Fibroblast of lung (primary cell): ENCODE measurements at regions not wholly inside any gene's neighbourhood (a gene's known extent, or its start where the extent isn't known, plus 50 kb on each side); places are given as distances from the start of the nearest gene placed in this dataset.

Experiments
- DNase-seq, 2 donors: peaks; one replicate each; pipeline versions ENCODE4 v3.0.0 to v3.0.0-alpha.2; 2010; ENCODE audit warnings: low read depth in 2 of 2
- H2AFZ ChIP-seq: 2 replicates; pipeline ENCODE4 v1.5.1; 2012; ENCODE audit warnings: low read length, control low read depth, inconsistent platforms
- H3K27ac ChIP-seq: 2 replicates; pipeline ENCODE4 v1.5.1; 2011; ENCODE audit warnings: low read length, control low read depth; ENCODE audit not compliant: insufficient read depth
- H3K27me3 ChIP-seq: 2 replicates; pipeline ENCODE4 v1.5.1; 2011; ENCODE audit warnings: mild to moderate bottlenecking, low read length; ENCODE audit not compliant: control insufficient read depth, insufficient read depth
- H3K36me3 ChIP-seq: 2 replicates; pipeline ENCODE4 v1.5.1; 2011; ENCODE audit warnings: low read length; ENCODE audit not compliant: control insufficient read depth, insufficient read depth
- H3K4me1 ChIP-seq: 2 replicates; pipeline ENCODE4 v1.5.1; 2011; ENCODE audit warnings: low read length; ENCODE audit not compliant: control insufficient read depth, insufficient read depth; ENCODE audit errors: extremely low read depth
- H3K4me2 ChIP-seq: 2 replicates; pipeline ENCODE4 v1.5.1; 2011; ENCODE audit warnings: low read length, control low read depth; ENCODE audit not compliant: insufficient read depth; ENCODE audit errors: extremely low read depth
- H3K4me3 ChIP-seq, 4 experiments: fragments of 200-600 bp in 1 of 4; sonication (generic) in 1 of 4; replicated peaks in 1 of 4; 2 replicates each; pipeline ENCODE4 v1.5.1; 2011 to 2016; ENCODE audit warnings: low read length in 4 of 4, low read depth in 3 of 4, mild to moderate bottlenecking in 3 of 4, control low read depth in 2 of 4, inconsistent platforms in 1 of 4, mixed read lengths in 1 of 4; ENCODE audit not compliant: insufficient read depth in 1 of 4; ENCODE audit errors: control extremely low read depth in 1 of 4
- H3K79me2 ChIP-seq: 2 replicates; pipeline ENCODE4 v1.5.1; 2012; ENCODE audit warnings: mild to moderate bottlenecking, low read length, inconsistent platforms; ENCODE audit not compliant: control insufficient read depth, insufficient read depth
- H3K9ac ChIP-seq: 2 replicates; pipeline ENCODE4 v1.5.1; 2011; ENCODE audit warnings: mild to moderate bottlenecking, low read length, control low read depth; ENCODE audit not compliant: insufficient read depth
- H3K9me3 ChIP-seq: 2 replicates; pipeline ENCODE4 v1.5.1; 2012; ENCODE audit warnings: low read depth, low read length; ENCODE audit not compliant: control insufficient read depth, insufficient read depth
- H4K20me1 ChIP-seq: 2 replicates; pipeline ENCODE4 v1.5.1; 2011; ENCODE audit warnings: low read length; ENCODE audit not compliant: control insufficient read depth, insufficient read depth; ENCODE audit errors: extremely low read depth
- CTCF ChIP-seq, 2 donors: IDR thresholded peaks in 1 of 2; conservative IDR thresholded peaks in 1 of 2; 1 replicate in 1 of 2; 2 replicates in 1 of 2; pipeline ENCODE4 v1.5.1; 2011 to 2012; ENCODE audit warnings: low read length in 2 of 2, control low read depth in 1 of 2, inconsistent platforms in 1 of 2, low read depth in 1 of 2, mild to moderate bottlenecking in 1 of 2
- EZH2 ChIP-seq: IDR thresholded peaks from 2 replicates; pipeline ENCODE4 v1.5.1; 2012; ENCODE audit warnings: low read length, control low read depth, mild to moderate bottlenecking; ENCODE audit errors: missing control alignments

- no peaks in the 10 kb centered on the region for H3K4me1 ChIP-seq
- no peaks in the 10 kb centered on the region for H4K20me1 ChIP-seq
- TF ChIP-seq CTCF (conservative IDR thresholded peaks at IDR 0.05 in 1 of 2, IDR thresholded peaks at IDR 0.05 in 1 of 2; ENCODE audit: low read depth in 1 of 2, low read length in 2 of 2): no peak
- TF ChIP-seq EZH2: no peak
- no peaks in the 10 kb centered on the region for H3K79me2 ChIP-seq
- H3K27ac ChIP-seq: no peak overlapping the region
- no peak overlapping the region for H3K4me2 ChIP-seq
- no peak overlapping the region for H3K4me3 ChIP-seq
- no peak for DNase-seq
- H3K27me3 ChIP-seq: no peaks in the 10 kb centered on the region
- no peaks in the 10 kb centered on the region for H3K36me3 ChIP-seq
- H3K9me3 ChIP-seq: no peaks in the 10 kb centered on the region
- no peak overlapping the region for H2AFZ ChIP-seq
- H3K9ac ChIP-seq: no peak overlapping the region
Observed at GRCh38 chr1:230501242-230501641, 75.1 kb upstream of the PGBD5 start.

- TF ChIP-seq EZH2 (no peak), CTCF (conservative IDR thresholded peaks at IDR 0.05 in 1 of 2, IDR thresholded peaks at IDR 0.05 in 1 of 2; ENCODE audit: low read depth in 1 of 2, low read length in 2 of 2) (no peak)
- no peaks in the 10 kb centered on the region for H3K4me1 ChIP-seq
- H3K27ac ChIP-seq: no peak overlapping the region
- no peaks in the 10 kb centered on the region for H3K27me3 ChIP-seq
- no peaks in the 10 kb centered on the region for H3K79me2 ChIP-seq
- H3K4me2 ChIP-seq: no peak overlapping the region
- H3K9me3 ChIP-seq: no peaks in the 10 kb centered on the region
- no peak for DNase-seq
- no peak overlapping the region for H2AFZ ChIP-seq
- no peak overlapping the region for H3K9ac ChIP-seq
- H4K20me1 ChIP-seq: no peaks in the 10 kb centered on the region
- H3K36me3 ChIP-seq: no peaks in the 10 kb centered on the region
- H3K4me3 ChIP-seq: no peak overlapping the region
Observed at GRCh38 chr1:230500063-230500462, 73.9 kb upstream of the PGBD5 start.

- no peaks in the 10 kb centered on the region for H3K36me3 ChIP-seq
- no peak for DNase-seq
- no peak overlapping the region for H3K9ac ChIP-seq
- no peak overlapping the region for H3K4me3 ChIP-seq
- H3K9me3 ChIP-seq: no peaks in the 10 kb centered on the region
- TF ChIP-seq CTCF (conservative IDR thresholded peaks at IDR 0.05 in 1 of 2, IDR thresholded peaks at IDR 0.05 in 1 of 2; ENCODE audit: low read depth in 1 of 2, low read length in 2 of 2): no peak
- no peak for TF ChIP-seq EZH2
- no peaks in the 10 kb centered on the region for H4K20me1 ChIP-seq
- no peak overlapping the region for H3K4me2 ChIP-seq
- no peak overlapping the region for H2AFZ ChIP-seq
- no peaks in the 10 kb centered on the region for H3K4me1 ChIP-seq
- H3K27me3 ChIP-seq: no peaks in the 10 kb centered on the region
- H3K79me2 ChIP-seq: no peaks in the 10 kb centered on the region
- H3K27ac ChIP-seq: no peak overlapping the region
Observed at GRCh38 chr1:230499496-230499895, 73.4 kb upstream of the PGBD5 start.
